NCI-H345 (cell line): ENCODE measurements at regions not wholly inside any gene's neighbourhood (a gene's known extent, or its start where the extent isn't known, plus 50 kb on each side); places are given as distances from the start of the nearest gene placed in this dataset.

Experiments
- DNase-seq: peaks from one replicate; lab custom pipeline; 2025; lab: John Stamatoyannopoulos, UW

GRCh38 chr2:239689985-239690384, 289.2 kb upstream of the HDAC4 start:
- peak; percentile 37 for DNase-seq

- DNase-seq: no peak
Observed at GRCh38 chr2:239689410-239689809, 288.6 kb upstream of the HDAC4 start.

- DNase-seq: no peak
Observed at GRCh38 chr2:239688840-239689239, 288.0 kb upstream of the HDAC4 start.

GRCh38 chr2:239688122-239688681, 287.4 kb upstream of the HDAC4 start:
- DNase-seq: no peak

GRCh38 chr2:239687441-239687840, 286.6 kb upstream of the HDAC4 start:
- no peak for DNase-seq

- no peak for DNase-seq
Observed at GRCh38 chr2:239685965-239686364, 285.1 kb upstream of the HDAC4 start.

GRCh38 chr2:239685556-239685955, 284.7 kb upstream of the HDAC4 start:
- no peak for DNase-seq

- DNase-seq: no peak
Observed at GRCh38 chr2:239684996-239685395, 284.2 kb upstream of the HDAC4 start.

GRCh38 chr2:239684271-239684810, 283.5 kb upstream of the HDAC4 start:
- no peak for DNase-seq

GRCh38 chr2:239682518-239682917, 281.7 kb upstream of the HDAC4 start:
- no peak for DNase-seq

GRCh38 chr2:239679755-239680154, 278.9 kb upstream of the HDAC4 start:
- DNase-seq: no peak

- DNase-seq: no peak
Observed at GRCh38 chr2:239678666-239679296, 278.0 kb upstream of the HDAC4 start.

- DNase-seq: no peak
Observed at GRCh38 chr2:239678186-239678490, 277.3 kb upstream of the HDAC4 start.

GRCh38 chr2:239677453-239678185, 276.8 kb upstream of the HDAC4 start:
- DNase-seq: no peak

GRCh38 chr2:239676716-239677452, 276.1 kb upstream of the HDAC4 start:
- DNase-seq: no peak

GRCh38 chr2:239675826-239676715, 275.3 kb upstream of the HDAC4 start:
- DNase-seq: no peak

- no peak for DNase-seq
Observed at GRCh38 chr2:239674981-239675825, 274.4 kb upstream of the HDAC4 start.

GRCh38 chr2:239674101-239674980, 273.5 kb upstream of the HDAC4 start:
- no peak for DNase-seq

GRCh38 chr2:239673641-239674040, 272.8 kb upstream of the HDAC4 start:
- DNase-seq: no peak
